GM12874 (cell line): ENCODE measurements at regions not wholly inside any gene's neighbourhood (a gene's known extent, or its start where the extent isn't known, plus 50 kb on each side); places are given as distances from the start of the nearest gene placed in this dataset.

Experiments
- TF ChIP-seq, protein P1 (sequence below): IDR thresholded peaks from 2 replicates; pipeline ENCODE4 v1.5.1; 2011; ENCODE audit warnings: low read depth, mild to moderate bottlenecking, control low read depth, low read length, moderate library complexity; ENCODE audit not compliant: insufficient read depth

DNA sequence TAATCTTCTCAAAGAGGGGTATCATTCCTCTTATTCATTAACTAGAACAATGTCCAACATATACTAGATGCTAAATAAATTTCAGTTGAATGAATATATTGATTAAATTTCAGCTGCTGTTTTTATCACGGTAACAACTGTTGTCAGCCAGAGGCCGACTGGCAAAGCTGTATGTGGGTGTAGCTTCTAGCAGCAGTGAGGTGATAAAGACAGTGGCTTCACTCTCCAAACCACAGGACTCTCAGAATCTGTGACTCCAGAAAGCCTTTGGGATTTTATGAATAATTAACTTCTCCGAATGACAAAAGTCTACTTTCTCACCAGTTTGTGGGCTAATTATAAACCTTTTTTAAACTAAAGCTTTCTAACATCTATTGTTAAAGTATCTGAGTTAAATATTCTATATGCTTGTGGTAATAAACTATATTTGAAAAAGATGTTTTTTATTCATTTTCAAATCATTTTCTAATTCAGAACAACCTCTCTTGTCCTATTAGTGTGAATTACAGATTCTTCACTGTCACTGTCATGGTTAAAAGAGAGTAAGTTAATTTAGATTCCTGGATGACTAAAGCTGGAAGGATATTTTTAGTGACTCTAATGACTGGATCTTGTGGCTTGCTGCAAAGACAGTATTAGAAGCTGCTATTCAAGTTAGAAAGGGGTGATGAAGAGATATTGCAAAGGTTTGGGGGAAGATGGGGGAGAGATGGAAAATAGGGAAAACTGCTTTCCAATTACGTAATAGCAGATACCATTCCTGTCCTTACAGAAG is 796.4 kb upstream of the ARPP21 start:
- TF ChIP-seq, protein P1, sequence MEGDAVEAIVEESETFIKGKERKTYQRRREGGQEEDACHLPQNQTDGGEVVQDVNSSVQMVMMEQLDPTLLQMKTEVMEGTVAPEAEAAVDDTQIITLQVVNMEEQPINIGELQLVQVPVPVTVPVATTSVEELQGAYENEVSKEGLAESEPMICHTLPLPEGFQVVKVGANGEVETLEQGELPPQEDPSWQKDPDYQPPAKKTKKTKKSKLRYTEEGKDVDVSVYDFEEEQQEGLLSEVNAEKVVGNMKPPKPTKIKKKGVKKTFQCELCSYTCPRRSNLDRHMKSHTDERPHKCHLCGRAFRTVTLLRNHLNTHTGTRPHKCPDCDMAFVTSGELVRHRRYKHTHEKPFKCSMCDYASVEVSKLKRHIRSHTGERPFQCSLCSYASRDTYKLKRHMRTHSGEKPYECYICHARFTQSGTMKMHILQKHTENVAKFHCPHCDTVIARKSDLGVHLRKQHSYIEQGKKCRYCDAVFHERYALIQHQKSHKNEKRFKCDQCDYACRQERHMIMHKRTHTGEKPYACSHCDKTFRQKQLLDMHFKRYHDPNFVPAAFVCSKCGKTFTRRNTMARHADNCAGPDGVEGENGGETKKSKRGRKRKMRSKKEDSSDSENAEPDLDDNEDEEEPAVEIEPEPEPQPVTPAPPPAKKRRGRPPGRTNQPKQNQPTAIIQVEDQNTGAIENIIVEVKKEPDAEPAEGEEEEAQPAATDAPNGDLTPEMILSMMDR: no peak

DNA sequence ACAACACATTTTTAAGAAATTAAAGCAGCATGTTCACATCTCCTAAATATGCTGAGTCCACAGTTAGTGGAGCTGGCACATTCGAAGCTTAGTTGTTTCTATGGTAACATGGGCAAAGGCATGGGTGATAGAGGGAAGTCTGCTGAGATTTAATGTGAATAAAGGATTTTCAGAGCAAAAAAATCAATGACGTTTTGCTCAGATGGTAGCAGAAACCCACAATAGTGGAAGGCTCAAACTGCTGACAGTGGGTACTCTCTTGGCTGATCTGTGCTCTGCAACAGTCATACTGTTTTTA is 795.1 kb upstream of the ARPP21 start:
- TF ChIP-seq, protein P1: no peak

DNA sequence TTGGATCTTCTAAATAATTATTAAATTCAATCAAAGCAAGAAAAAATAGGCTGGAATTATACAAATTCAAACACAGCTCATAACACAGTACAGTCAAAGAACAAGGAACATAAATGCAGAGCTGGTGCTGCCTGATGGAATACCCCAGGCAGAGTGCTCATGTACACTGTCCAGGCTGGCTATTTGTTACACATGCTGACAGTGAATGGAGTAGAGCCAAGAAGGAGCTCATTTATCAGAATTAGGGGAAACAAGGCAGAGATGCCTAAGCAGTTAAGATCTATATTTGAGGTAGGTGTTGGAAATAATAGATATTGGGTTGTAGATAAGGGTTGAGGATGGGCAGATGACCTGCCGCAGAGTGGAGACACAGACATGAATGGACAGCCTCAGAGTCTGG is 788.2 kb upstream of the ARPP21 start:
- TF ChIP-seq, protein P1: no peak

DNA sequence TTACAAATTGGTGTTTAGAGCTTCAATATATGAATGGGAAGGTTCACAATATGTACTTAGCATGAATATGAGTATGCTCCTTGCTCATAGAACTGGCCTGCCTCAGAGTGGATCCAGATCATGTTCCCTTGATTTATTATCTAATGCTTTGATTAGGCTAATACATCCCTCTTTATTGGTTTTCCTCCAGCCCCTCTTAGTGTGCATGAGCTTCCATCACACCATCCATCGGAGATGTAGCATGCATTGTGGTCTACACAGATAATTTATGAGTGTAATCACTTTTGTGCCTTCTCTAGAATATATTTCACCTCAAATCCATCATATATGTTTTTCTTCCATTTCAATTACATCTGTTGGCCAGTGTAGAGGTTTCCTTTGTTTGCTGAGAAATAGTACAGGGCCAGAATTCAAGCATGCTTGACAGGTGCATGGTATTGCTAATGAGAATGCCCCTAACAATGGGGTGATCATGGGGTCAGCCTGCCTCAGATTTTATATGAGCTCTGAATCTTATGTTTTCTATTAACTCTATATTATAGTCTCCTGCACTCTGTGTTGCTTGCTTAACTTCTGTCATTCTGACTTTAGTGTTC is 786.4 kb upstream of the ARPP21 start:
- TF ChIP-seq, protein P1: no peak

DNA sequence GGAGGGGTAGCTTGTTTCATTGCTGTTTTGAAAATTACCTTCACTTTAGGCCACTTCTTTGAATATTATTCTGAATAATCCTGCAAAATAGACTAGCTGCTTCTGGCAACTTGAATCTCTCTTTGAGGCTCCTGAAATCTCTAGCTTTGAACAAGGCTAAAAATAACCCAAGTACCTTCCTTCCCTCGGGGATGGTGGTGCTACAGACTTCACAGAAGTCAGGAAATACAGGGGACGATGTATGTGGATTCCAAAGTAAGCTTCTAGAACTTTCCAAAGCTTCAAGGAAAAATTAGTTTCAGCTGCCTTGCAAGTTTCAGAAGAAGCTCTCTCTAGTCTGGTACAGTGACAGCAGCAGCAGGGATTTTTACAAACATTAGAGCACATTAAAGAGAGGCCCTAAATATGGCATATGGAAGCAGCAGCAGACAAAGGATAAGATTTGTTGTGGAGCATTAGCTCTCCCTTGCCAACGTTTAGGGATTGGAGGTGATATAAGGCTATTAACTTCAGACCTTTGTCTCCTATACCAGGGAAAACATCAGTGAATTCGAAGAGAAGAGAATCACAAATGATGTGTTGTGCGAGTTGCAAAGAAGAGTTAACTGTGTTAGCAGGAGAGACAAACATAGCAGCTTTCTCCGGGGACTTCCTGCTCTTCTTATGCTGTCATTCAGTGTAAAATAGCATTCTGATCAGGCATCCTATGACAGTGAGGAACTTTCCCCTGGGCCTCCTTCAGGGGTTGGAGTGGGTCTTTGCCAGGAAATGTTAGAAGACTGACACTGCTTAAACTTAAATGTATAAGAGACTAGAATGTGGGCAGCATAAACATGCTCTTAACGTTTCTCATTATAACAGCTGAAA is 783.0 kb upstream of the ARPP21 start:
- TF ChIP-seq, protein P1: no peak

DNA sequence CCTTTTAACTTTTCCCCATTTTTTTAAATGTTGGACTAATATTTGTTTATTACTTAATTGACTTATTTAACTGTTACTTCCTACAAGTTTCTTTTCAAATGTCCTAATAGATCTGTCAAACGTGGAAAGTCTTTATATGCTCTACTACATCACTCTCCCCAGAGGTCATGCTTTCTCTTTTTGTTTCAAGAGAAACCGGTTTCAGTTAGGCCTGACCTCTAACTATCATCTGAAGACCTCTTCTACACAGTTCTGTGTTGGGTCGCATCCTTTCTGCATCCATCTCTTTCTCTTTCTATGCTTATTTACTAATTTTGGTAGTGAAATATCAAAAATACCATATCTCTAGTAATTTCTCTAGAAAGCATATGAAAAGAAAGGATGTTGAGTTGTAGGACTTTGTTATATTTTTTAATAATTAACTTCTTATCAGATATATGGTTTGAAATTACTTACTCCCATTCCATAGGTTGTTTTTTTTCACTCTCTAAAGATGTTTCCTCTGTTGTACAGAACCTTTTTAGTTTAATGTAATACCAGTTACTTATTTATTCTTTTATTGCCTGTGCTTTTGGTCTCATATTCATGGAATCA is 781.2 kb upstream of the ARPP21 start:
- TF ChIP-seq, protein P1: no peak

DNA sequence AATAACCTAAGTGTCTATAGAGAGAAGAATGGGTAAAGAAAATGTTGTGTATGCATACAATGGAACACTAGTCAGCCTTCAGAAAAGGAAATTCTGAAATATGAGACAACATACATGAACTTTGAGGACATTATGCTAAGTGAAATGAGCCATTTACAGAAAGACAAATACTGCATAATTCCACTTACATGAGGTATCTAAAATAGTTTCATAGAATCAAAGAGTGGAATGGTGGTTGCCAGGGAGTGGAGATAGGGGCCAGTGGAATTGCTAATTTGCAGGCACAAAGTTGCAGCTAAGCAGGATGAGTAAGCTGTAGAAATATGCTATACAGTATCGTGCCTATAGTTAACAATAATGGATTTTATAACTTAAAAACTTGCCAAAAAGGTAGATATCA is 779.6 kb upstream of the ARPP21 start:
- TF ChIP-seq, protein P1: no peak
